CD14-positive monocyte (primary cell): ENCODE measurements at regions not wholly inside any gene's neighbourhood (a gene's known extent, or its start where the extent isn't known, plus 50 kb on each side); places are given as distances from the start of the nearest gene placed in this dataset.
A peak's percentile ranks its signal among the peaks of the same experiment; 100 is the strongest.

Source experiments
- DNase-seq, 3 donors: peaks; one replicate each; pipeline ENCODE4 v3.0.0-alpha.2; 2011 to 2022
- H2AFZ ChIP-seq: 2 replicates; pipeline ENCODE4 v1.6.0; 2012; ENCODE audit warnings: mild to moderate bottlenecking, low read depth, low read length, inconsistent platforms; ENCODE audit not compliant: insufficient read depth, poor library complexity, severe bottlenecking
- H3K27ac ChIP-seq, 2 donors: 1 replicate in 1 of 2; 2 replicates in 1 of 2; pipeline ENCODE4 v1.5.1; 2012 to 2013; ENCODE audit warnings: low read length in 2 of 2, control low read depth in 1 of 2, inconsistent platforms in 1 of 2, low read depth in 1 of 2, mild to moderate bottlenecking in 1 of 2
- H3K27me3 ChIP-seq, 2 donors: one replicate each; pipeline versions ENCODE4 v1.6.0 to v1.6.1; 2011 to 2013; ENCODE audit warnings: low read length in 2 of 2; ENCODE audit not compliant: control insufficient read depth in 2 of 2, insufficient read depth in 2 of 2
- H3K36me3 ChIP-seq, 2 donors: replicated peaks in 1 of 2; 1 replicate in 1 of 2; 2 replicates in 1 of 2; pipeline versions ENCODE4 v1.5.1 to v1.6.1; 2012 to 2013; ENCODE audit warnings: low read length in 2 of 2, control low read depth in 1 of 2, inconsistent platforms in 1 of 2, mild to moderate bottlenecking in 1 of 2; ENCODE audit not compliant: insufficient read depth in 2 of 2, control insufficient read depth in 1 of 2
- H3K4me1 ChIP-seq, 2 donors: 1 replicate in 1 of 2; 2 replicates in 1 of 2; pipeline versions ENCODE4 v1.5.1 to v1.6.1; 2012 to 2013; ENCODE audit warnings: low read length in 2 of 2, control low read depth in 1 of 2, inconsistent platforms in 1 of 2, mild to moderate bottlenecking in 1 of 2, moderate library complexity in 1 of 2; ENCODE audit not compliant: insufficient read depth in 2 of 2, control insufficient read depth in 1 of 2
- H3K4me2 ChIP-seq: replicated peaks from 2 replicates; pipeline ENCODE3; 2012; ENCODE audit warnings: low read length, moderate library complexity, mild to moderate bottlenecking; ENCODE audit not compliant: poor library complexity, severe bottlenecking; ENCODE audit errors: extremely low read depth
- H3K4me3 ChIP-seq, 3 experiments: fragments of 200-600 bp in 1 of 3; sonication (generic) in 1 of 3; replicated peaks in 1 of 3; 1 replicate in 2 of 3; 2 replicates in 1 of 3; pipeline ENCODE4 v1.5.1; 2011 to 2013; ENCODE audit warnings: low read length in 3 of 3, mild to moderate bottlenecking in 3 of 3, control low read depth in 2 of 3, low read depth in 2 of 3, inconsistent platforms in 1 of 3, moderate library complexity in 1 of 3
- H3K79me2 ChIP-seq: 2 replicates; pipeline ENCODE4 v1.6.0; 2012; ENCODE audit warnings: mild to moderate bottlenecking, control low read depth, inconsistent platforms, low read length, moderate library complexity; ENCODE audit not compliant: insufficient read depth
- H3K9ac ChIP-seq: 2 replicates; pipeline ENCODE4 v1.6.0; 2017; ENCODE audit warnings: low read length, mild to moderate bottlenecking; ENCODE audit not compliant: insufficient read depth, poor library complexity, severe bottlenecking
- H3K9me3 ChIP-seq, 2 donors: replicated peaks in 1 of 2; 1 replicate in 1 of 2; 2 replicates in 1 of 2; pipeline versions ENCODE4 v1.5.1 to v1.6.1; 2012 to 2013; ENCODE audit warnings: low read length in 2 of 2, control low read depth in 1 of 2; ENCODE audit not compliant: control insufficient read depth in 1 of 2, insufficient read depth in 1 of 2
- H4K20me1 ChIP-seq: 2 replicates; pipeline ENCODE4 v1.6.0; 2012; ENCODE audit warnings: mild to moderate bottlenecking, low read length, control low read depth, moderate library complexity; ENCODE audit not compliant: insufficient read depth
- H3K27ac Mint-ChIP-seq, 7 donors: one replicate each; pipeline ENCODE4 v1.8.0; 2020; ENCODE audit warnings: mild to moderate bottlenecking in 7 of 7, mixed read lengths in 7 of 7, moderate library complexity in 6 of 7, inconsistent platforms in 2 of 7
- H3K27me3 Mint-ChIP-seq, 3 donors: one replicate each; pipeline ENCODE4 v1.8.0; 2021 to 2022; ENCODE audit warnings: low read depth in 3 of 3, mild to moderate bottlenecking in 3 of 3, mixed read lengths in 3 of 3, moderate library complexity in 3 of 3, inconsistent platforms in 1 of 3
- H3K36me3 Mint-ChIP-seq, 2 donors: one replicate each; pipeline ENCODE4 v1.8.0; 2020; ENCODE audit warnings: mixed read lengths in 2 of 2, inconsistent platforms in 1 of 2, mild to moderate bottlenecking in 1 of 2
- H3K4me1 Mint-ChIP-seq: one replicate; pipeline ENCODE4 v1.8.0; 2020; ENCODE audit warnings: mild to moderate bottlenecking, mixed read lengths
- H3K4me3 Mint-ChIP-seq, 2 donors: one replicate each; pipeline ENCODE4 v1.8.0; 2020; ENCODE audit warnings: mild to moderate bottlenecking in 2 of 2, mixed read lengths in 2 of 2, moderate library complexity in 1 of 2
- H3K9me3 Mint-ChIP-seq, 7 donors: one replicate each; pipeline ENCODE4 v1.8.0; 2020 to 2022; ENCODE audit warnings: mixed read lengths in 7 of 7, mild to moderate bottlenecking in 6 of 7, moderate library complexity in 6 of 7, inconsistent platforms in 2 of 7
- WGBS: methylation state at CpG from one replicate; pipeline ENCODE4 v1.1.5; 2013; ENCODE audit warnings: missing lambda C conversion rate; ENCODE audit not compliant: insufficient coverage; 5-methylcytosine and 5-hydroxymethylcytosine counted together
- intact Hi-C, 2 donors: fragments of 100-400 bp; cut with micrococcal nuclease; formaldehyde crosslinking; loops; one replicate each; pipeline versions ENCODE4 v1.15.0 to v1.15.1; 2023
- TF ChIP-seq, protein P1 (sequence below): fragments of 200-600 bp; IDR thresholded peaks from one replicate; pipeline ENCODE4 v1.8.0; 2022; ENCODE audit warnings: antibody characterized with exemption, mild to moderate bottlenecking

DNA sequence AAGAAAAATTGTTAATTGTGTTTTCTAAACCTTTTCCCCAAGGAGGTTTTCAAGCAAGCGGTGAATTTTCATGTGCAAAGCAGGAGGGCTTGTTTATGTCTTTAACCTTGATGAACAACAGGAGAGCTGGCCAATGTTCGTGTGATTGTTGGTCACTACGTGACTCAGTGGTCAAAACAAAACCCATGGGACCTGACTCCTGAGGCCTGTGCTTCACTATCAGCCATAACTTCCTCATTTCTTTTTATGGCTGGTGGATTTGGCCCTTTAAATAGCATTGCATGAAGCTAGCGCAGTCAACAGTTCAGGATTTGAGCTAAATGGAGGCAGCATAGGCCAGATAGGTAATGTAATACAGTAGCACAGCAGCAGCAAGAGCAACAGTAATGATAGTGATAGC, 80.5 kb downstream of the MID1IP1 start:
- Histone ChIP-seq H3K9ac (no peak overlapping the region), H3K36me3 (no peaks in the 10 kb centered on the region), H3K9me3 (no peaks in the 10 kb centered on the region), H3K27me3 (no peaks in the 10 kb centered on the region), H3K4me2 (no peak overlapping the region), H3K79me2 (no peaks in the 10 kb centered on the region), H3K27ac (peak overlapping the region in 1 of 2 donors; percentile 79), H3K4me1 (peaks cover 28 to 29% of the 10 kb centered on the region in 2 donors), H3K4me3 (no peak overlapping the region), H2AFZ (no peak overlapping the region), H4K20me1 (no peaks in the 10 kb centered on the region)
- Mint-ChIP-seq H3K9me3 (peaks cover 0 to 3% (median 0%) of the 10 kb centered on the region in 7 donors), H3K27me3 (peaks cover 0 to 3% (median 0%) of the 10 kb centered on the region in 3 donors), H3K27ac (peak overlapping the region in 2 of 7 donors; percentile 15 to 56), H3K36me3 (no peaks in the 10 kb centered on the region), H3K4me1 (peaks cover 22% of the 10 kb centered on the region), H3K4me3 (no peak overlapping the region)
- TF ChIP-seq, protein P1, sequence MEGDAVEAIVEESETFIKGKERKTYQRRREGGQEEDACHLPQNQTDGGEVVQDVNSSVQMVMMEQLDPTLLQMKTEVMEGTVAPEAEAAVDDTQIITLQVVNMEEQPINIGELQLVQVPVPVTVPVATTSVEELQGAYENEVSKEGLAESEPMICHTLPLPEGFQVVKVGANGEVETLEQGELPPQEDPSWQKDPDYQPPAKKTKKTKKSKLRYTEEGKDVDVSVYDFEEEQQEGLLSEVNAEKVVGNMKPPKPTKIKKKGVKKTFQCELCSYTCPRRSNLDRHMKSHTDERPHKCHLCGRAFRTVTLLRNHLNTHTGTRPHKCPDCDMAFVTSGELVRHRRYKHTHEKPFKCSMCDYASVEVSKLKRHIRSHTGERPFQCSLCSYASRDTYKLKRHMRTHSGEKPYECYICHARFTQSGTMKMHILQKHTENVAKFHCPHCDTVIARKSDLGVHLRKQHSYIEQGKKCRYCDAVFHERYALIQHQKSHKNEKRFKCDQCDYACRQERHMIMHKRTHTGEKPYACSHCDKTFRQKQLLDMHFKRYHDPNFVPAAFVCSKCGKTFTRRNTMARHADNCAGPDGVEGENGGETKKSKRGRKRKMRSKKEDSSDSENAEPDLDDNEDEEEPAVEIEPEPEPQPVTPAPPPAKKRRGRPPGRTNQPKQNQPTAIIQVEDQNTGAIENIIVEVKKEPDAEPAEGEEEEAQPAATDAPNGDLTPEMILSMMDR: no peak
- DNase-seq: peak; percentile 55 to 83 (median 75)
- intact Hi-C loops: loop anchor here in 1 of 2 donors (10.0 kb wide), 1 partner anchor 263 kb away; no protein-coding TSS in a partner anchor
- no CpG with 5 or more reads among the region's 4 CpGs for WGBS

GRCh38 chrX:38882894-38883626, 81.8 kb downstream of the MID1IP1 start:
- Mint-ChIP-seq H3K27ac (peak overlapping the region in 2 of 7 donors; percentile 13 to 14), H3K27me3 (peaks cover 0 to 3% (median 0%) of the 10 kb centered on the region in 3 donors), H3K4me1 (peaks cover 22% of the 10 kb centered on the region), H3K36me3 (no peaks in the 10 kb centered on the region), H3K9me3 (peaks cover 0 to 3% (median 0%) of the 10 kb centered on the region in 7 donors), H3K4me3 (no peak overlapping the region)
- TF ChIP-seq, protein P1: no peak
- intact Hi-C loops: loop anchor here in 1 of 2 donors (10.0 kb wide), 1 partner anchor 262 kb away; no protein-coding TSS in a partner anchor
- no peak overlapping the region for H3K9ac ChIP-seq
- no peak overlapping the region for H3K4me3 ChIP-seq
- H3K27me3 ChIP-seq: no peaks in the 10 kb centered on the region
- no peak overlapping the region for H3K4me2 ChIP-seq
- H3K27ac ChIP-seq: no peak overlapping the region
- no peak overlapping the region for H2AFZ ChIP-seq
- H3K9me3 ChIP-seq: no peaks in the 10 kb centered on the region
- DNase-seq: peak in 2 of 3 donors; percentile 43 to 68
- H3K79me2 ChIP-seq: no peaks in the 10 kb centered on the region
- WGBS: no CpG with 5 or more reads among the region's 4 CpGs
- H4K20me1 ChIP-seq: no peaks in the 10 kb centered on the region
- H3K4me1 ChIP-seq: peaks cover 28 to 29% of the 10 kb centered on the region in 2 donors
- H3K36me3 ChIP-seq: no peaks in the 10 kb centered on the region
